Fibroblast of mammary gland (primary cell): ENCODE measurements at regions not wholly inside any gene's neighbourhood (a gene's known extent, or its start where the extent isn't known, plus 50 kb on each side); places are given as distances from the start of the nearest gene placed in this dataset.

Experiments
- DNase-seq: peaks from one replicate; pipeline ENCODE4 v3.0.0-alpha.2; 2010; ENCODE audit warnings: low read depth
- H3K4me3 ChIP-seq: 2 replicates; pipeline ENCODE4 v1.5.1; 2011; ENCODE audit warnings: low read depth, mild to moderate bottlenecking, low read length, moderate library complexity; ENCODE audit not compliant: control insufficient read depth
- CTCF ChIP-seq: conservative IDR thresholded peaks from 2 replicates; pipeline ENCODE4 v1.5.1; 2011; ENCODE audit warnings: low read depth, low read length, inconsistent platforms; ENCODE audit not compliant: control insufficient read depth, insufficient read depth

- no peak for DNase-seq
- no peak for TF ChIP-seq CTCF
- H3K4me3 ChIP-seq: no peak overlapping the region
Observed at GRCh38 chr10:78205457-78206016, 171.9 kb downstream of the RPS24 start.

- H3K4me3 ChIP-seq: no peak overlapping the region
- no peak for DNase-seq
- no peak for TF ChIP-seq CTCF
Observed at GRCh38 chr10:78207216-78207615, 173.6 kb downstream of the RPS24 start.

GRCh38 chr10:78207776-78208175 is 174.1 kb downstream of the RPS24 start:
- no peak overlapping the region for H3K4me3 ChIP-seq
- peak; percentile 10 for DNase-seq
- no peak for TF ChIP-seq CTCF

- DNase-seq: no peak
- no peak for TF ChIP-seq CTCF
- no peak overlapping the region for H3K4me3 ChIP-seq
Observed at GRCh38 chr10:78209970-78210369, 176.3 kb downstream of the RPS24 start.

- no peak for DNase-seq
- no peak for TF ChIP-seq CTCF
- no peak overlapping the region for H3K4me3 ChIP-seq
Observed at GRCh38 chr10:78210548-78210947, 176.9 kb downstream of the RPS24 start.

GRCh38 chr10:78210976-78211375 is 177.3 kb downstream of the RPS24 start:
- H3K4me3 ChIP-seq: no peak overlapping the region
- TF ChIP-seq CTCF: no peak
- no peak for DNase-seq

- no peak overlapping the region for H3K4me3 ChIP-seq
- peak; percentile 73 for TF ChIP-seq CTCF
- peak; percentile 69 for DNase-seq
Observed at GRCh38 chr10:78211561-78212051, 177.9 kb downstream of the RPS24 start.
